DOHH2 (cell line): ENCODE measurements at regions not wholly inside any gene's neighbourhood (a gene's known extent, or its start where the extent isn't known, plus 50 kb on each side); places are given as distances from the start of the nearest gene placed in this dataset.

ENCODE experiments used
- H3F3A ChIP-seq: fragments of 200-600 bp; sonication (generic), shearing (Covaris generic); 2 replicates; pipeline ENCODE4 v1.6.0; 2016; ENCODE audit warnings: antibody characterized with exemption, mild to moderate bottlenecking; ENCODE audit not compliant: control insufficient read depth, insufficient read depth
- H3K27ac ChIP-seq: fragments of 200-600 bp; sonication (generic); 2 replicates; pipeline ENCODE4 v1.5.1; 2014; ENCODE audit warnings: low read depth, mild to moderate bottlenecking, low read length, moderate library complexity
- H3K27me3 ChIP-seq: fragments of 200-600 bp; sonication (generic); 2 replicates; pipeline ENCODE4 v1.6.1; 2014; ENCODE audit warnings: mild to moderate bottlenecking, low read length, mixed read lengths; ENCODE audit not compliant: control insufficient read depth
- H3K36me3 ChIP-seq: fragments of 200-600 bp; sonication (generic); 2 replicates; pipeline ENCODE4 v1.6.1; 2014; ENCODE audit warnings: mild to moderate bottlenecking, low read length, moderate library complexity, mixed read lengths; ENCODE audit not compliant: control insufficient read depth
- H3K4me1 ChIP-seq: fragments of 200-600 bp; sonication (generic); 2 replicates; pipeline ENCODE4 v1.6.1; 2014; ENCODE audit warnings: mild to moderate bottlenecking, low read length, mixed read lengths; ENCODE audit not compliant: control insufficient read depth
- H3K4me2 ChIP-seq: fragments of 200-600 bp; sonication (generic); 2 replicates; pipeline ENCODE4 v1.6.0; 2014; ENCODE audit warnings: mild to moderate bottlenecking, low read length, moderate library complexity
- H3K4me3 ChIP-seq: fragments of 200-600 bp; sonication (generic); 2 replicates; pipeline ENCODE4 v1.5.1; 2014; ENCODE audit warnings: mild to moderate bottlenecking, low read length, mixed read lengths
- H3K79me2 ChIP-seq: fragments of 200-600 bp; sonication (generic); 2 replicates; pipeline ENCODE4 v1.6.1; 2014; ENCODE audit warnings: mild to moderate bottlenecking, low read length, mixed read lengths; ENCODE audit not compliant: control insufficient read depth
- H3K9me2 ChIP-seq: fragments of 200-600 bp; sonication (generic); replicated peaks from 2 replicates; pipeline ENCODE4 v1.6.1; 2014; ENCODE audit warnings: mild to moderate bottlenecking, low read length, mixed read lengths; ENCODE audit not compliant: control insufficient read depth
- H3K9me3 ChIP-seq: fragments of 200-600 bp; sonication (generic); 2 replicates; pipeline ENCODE4 v1.6.1; 2014; ENCODE audit warnings: antibody characterized with exemption, low read length, mixed read lengths; ENCODE audit not compliant: control insufficient read depth, insufficient read depth
- H4K20me1 ChIP-seq: fragments of 200-600 bp; sonication (generic); 2 replicates; pipeline ENCODE4 v1.6.0; 2014; ENCODE audit warnings: low read depth, mild to moderate bottlenecking, antibody characterized with exemption, low read length, moderate library complexity; ENCODE audit not compliant: control insufficient read depth, insufficient read depth
- EZH2phosphoT487 ChIP-seq: fragments of 200-600 bp; sonication (generic); IDR thresholded peaks from 2 replicates; pipeline ENCODE4 v1.6.1; 2017; ENCODE audit warnings: borderline replicate concordance, mild to moderate bottlenecking, antibody characterized with exemption, low read length, moderate library complexity, mixed read lengths
- TF ChIP-seq, protein P1 (sequence below): fragments of 200-600 bp; sonication (generic); IDR thresholded peaks from one replicate; pipeline ENCODE4 v1.5.1; 2014; ENCODE audit warnings: antibody characterized with exemption, mild to moderate bottlenecking, low read depth, low read length; ENCODE audit not compliant: poor library complexity, severe bottlenecking

DNA sequence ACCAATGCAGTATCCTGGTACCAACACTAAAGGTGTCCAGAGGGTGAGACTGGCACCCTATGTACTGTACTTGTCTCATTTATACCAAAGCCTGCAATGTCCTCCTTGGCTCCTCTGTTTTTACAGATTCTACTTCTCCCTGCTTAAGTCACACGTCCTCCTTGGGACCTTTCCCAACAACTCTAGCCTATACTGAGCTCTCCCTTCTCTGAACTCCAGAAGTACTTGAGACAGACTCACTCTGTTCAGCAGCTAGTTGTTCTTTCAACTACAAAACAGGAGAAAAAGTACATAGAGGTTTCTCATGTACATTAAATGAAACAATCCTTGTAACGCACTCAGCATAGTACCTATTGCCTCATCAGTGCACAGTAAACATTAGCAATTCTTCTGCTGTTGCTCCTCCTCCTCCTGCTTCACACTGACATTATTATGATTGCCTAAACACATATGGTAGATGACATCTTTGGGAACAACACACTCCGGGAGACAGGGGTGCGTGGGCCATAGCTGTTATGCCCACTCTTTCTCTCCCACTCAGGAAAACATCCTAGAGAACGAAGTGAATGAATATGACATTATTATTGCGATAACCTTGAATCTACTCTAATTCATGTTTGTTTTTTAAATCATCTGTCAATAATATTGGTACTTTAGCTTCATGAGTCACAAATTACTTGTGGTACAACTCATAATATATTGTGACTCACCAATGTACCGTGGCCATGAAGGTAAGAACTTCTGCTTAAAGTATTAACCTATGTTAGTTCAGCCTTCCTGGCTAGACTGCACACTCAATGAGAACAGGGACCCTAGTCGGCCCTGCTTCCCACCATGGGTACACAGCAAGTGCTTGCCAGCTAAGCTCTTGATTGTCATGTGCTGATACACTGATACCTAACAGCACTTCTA, 180.3 kb upstream of the ADRA1B start:
- peaks cover 81% of the 10 kb centered on the region for H3K4me1 ChIP-seq
- no peak overlapping the region for H3K4me3 ChIP-seq
- no peaks in the 10 kb centered on the region for H3K36me3 ChIP-seq
- H3F3A ChIP-seq = no peaks in the 10 kb centered on the region
- H3K9me3 ChIP-seq = peaks cover 5% of the 10 kb centered on the region; the same call in 1 of the 2 replicates
- H3K27ac ChIP-seq = no peak overlapping the region
- H4K20me1 ChIP-seq = no peaks in the 10 kb centered on the region
- no peak overlapping the region for H3K4me2 ChIP-seq
- 0 out of 2 replicates have a peak, but pooled peaks cover 3% of the 10 kb centered on the region for H3K27me3 ChIP-seq
- H3K9me2 ChIP-seq = no peaks in the 10 kb centered on the region
- no peaks in the 10 kb centered on the region for H3K79me2 ChIP-seq
- TF ChIP-seq, protein P1, sequence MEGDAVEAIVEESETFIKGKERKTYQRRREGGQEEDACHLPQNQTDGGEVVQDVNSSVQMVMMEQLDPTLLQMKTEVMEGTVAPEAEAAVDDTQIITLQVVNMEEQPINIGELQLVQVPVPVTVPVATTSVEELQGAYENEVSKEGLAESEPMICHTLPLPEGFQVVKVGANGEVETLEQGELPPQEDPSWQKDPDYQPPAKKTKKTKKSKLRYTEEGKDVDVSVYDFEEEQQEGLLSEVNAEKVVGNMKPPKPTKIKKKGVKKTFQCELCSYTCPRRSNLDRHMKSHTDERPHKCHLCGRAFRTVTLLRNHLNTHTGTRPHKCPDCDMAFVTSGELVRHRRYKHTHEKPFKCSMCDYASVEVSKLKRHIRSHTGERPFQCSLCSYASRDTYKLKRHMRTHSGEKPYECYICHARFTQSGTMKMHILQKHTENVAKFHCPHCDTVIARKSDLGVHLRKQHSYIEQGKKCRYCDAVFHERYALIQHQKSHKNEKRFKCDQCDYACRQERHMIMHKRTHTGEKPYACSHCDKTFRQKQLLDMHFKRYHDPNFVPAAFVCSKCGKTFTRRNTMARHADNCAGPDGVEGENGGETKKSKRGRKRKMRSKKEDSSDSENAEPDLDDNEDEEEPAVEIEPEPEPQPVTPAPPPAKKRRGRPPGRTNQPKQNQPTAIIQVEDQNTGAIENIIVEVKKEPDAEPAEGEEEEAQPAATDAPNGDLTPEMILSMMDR = no peak
- TF ChIP-seq EZH2phosphoT487 = no peak

DNA sequence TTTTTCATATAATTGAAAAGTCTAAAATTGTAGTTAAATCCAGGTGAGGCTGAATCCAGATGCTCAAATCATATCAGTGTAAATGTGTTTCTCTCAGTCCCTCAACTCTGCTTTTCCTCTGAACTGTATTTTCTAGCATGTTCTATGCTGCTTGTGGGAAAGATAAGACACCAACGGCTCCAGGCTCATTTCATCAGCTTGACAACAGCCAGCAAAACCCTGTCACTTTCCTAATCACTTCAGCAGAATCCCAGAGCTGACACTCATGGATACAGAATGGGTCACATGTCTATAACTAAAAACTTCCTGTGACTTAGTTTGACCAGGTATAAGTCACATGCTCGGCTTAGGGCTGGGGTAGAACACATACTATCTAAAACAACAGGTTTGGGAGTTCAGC, 179.4 kb upstream of the ADRA1B start:
- Histone ChIP-seq H3K4me1 (peaks cover 74% of the 10 kb centered on the region), H3K27ac (no peak overlapping the region), H3K36me3 (no peaks in the 10 kb centered on the region), H3K9me3 (peaks cover 5% of the 10 kb centered on the region; the same call in 1 of the 2 replicates), H3K4me3 (no peak overlapping the region), H3K4me2 (no peak overlapping the region), H3K27me3 (0 out of 2 replicates have a peak, but pooled peaks cover 3% of the 10 kb centered on the region), H3F3A (no peaks in the 10 kb centered on the region), H3K9me2 (no peaks in the 10 kb centered on the region), H4K20me1 (no peaks in the 10 kb centered on the region), H3K79me2 (no peaks in the 10 kb centered on the region)
- TF ChIP-seq EZH2phosphoT487 = no peak
- TF ChIP-seq, protein P1 = no peak

DNA sequence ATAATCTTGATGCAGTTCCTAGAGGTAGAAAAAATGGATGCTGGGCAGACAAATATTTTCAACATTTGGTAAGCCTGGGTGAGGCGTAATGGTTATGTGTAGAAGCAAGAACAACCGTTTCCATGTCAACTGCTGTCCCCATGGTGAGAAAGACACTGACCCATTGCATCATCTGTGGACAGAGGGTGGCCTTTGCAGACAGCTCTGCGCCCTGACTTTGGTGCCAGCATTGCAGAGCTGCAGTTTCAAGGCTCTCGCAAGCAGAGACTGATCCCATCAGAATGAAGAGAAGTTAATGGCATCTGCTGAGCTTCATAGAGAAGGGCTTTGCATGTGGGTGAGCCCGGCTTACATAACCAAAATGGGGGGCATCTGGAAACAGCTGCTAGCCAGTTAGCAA, 179.0 kb upstream of the ADRA1B start:
- peaks cover 5% of the 10 kb centered on the region; the same call in 1 of the 2 replicates for H3K9me3 ChIP-seq
- TF ChIP-seq EZH2phosphoT487 = no peak
- TF ChIP-seq, protein P1 = no peak
- peaks cover 70% of the 10 kb centered on the region for H3K4me1 ChIP-seq
- no peaks in the 10 kb centered on the region for H3K36me3 ChIP-seq
- H3K79me2 ChIP-seq = no peaks in the 10 kb centered on the region
- no peaks in the 10 kb centered on the region for H3K9me2 ChIP-seq
- no peaks in the 10 kb centered on the region for H3F3A ChIP-seq
- H3K4me2 ChIP-seq = no peak overlapping the region
- H4K20me1 ChIP-seq = no peaks in the 10 kb centered on the region
- 0 out of 2 replicates have a peak, but pooled peaks cover 3% of the 10 kb centered on the region for H3K27me3 ChIP-seq
- no peak overlapping the region for H3K4me3 ChIP-seq
- no peak overlapping the region for H3K27ac ChIP-seq
